Stimulated activated CD8-positive, alpha-beta memory T cell treated with anti-CD3 and anti-CD28 coated beads, Interleukin-4, amount 100 ng/mL, for 24 hours (primary cell): ENCODE measurements at regions not wholly inside any gene's neighbourhood (a gene's known extent, or its start where the extent isn't known, plus 50 kb on each side); places are given as distances from the start of the nearest gene placed in this dataset.
"Not testable (repeated sequence)": the region's sequence is repeated elsewhere in the genome, so short reads cannot be mapped to it uniquely, and the experiment has no call there.

Source experiments
- DNase-seq: peaks from one replicate; pipeline ENCODE4 v3.0.0-alpha.2; 2020; ENCODE audit warnings: low read depth

DNA sequence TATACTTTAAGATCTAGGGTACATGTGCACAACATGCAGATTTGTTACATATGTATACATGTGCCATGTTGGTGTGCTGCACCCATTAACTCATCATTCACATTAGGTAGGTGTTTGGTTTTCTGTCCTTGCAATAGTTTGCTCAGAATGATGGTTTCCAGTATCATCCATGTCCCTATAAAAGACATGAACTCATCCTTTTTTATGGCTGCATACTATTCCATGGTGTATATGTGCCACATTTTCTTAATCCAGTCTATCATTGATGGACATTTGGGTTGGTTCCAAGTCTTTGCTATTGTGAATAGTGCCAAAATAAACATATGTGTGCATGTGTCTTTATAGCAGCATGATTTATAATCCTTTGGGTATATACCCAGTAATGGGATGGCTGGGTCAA is 747.1 kb upstream of the MEF2C start:
- not testable (repeated sequence) for DNase-seq

DNA sequence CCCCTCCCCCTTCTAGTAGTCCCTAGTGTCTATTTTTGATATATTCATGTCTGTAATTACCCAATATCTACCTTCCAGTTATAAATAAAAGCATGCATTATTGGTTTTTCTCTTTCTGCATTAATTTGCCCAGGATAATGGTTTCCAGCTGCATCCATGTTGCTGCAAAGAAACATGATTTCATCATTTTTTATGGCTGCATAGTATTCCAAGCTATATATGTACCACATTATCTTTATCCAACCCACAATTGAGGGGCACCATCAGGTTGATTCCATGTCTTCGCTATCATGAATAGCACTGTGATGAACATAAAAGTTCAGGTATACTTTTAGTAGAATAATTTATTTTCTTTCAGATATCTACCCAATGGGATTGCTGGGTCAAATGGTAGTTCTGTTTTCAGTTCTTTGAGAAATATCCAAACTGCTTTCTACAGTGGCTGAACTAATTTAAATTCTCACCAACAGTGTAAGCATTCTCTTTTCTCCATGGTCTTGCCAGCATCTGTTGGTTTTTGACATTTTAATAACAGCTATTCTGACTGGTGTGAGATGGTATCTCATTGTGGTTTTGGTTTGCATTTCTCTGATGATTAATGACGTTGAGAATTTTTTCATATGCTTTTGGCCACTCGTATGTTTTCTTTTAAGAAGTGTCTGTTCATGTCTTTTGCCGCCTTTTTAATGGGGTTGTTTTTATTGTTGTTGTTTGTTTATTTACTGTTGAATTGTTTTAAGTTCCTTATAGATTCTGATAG is 746.1 kb upstream of the MEF2C start:
- no peak for DNase-seq

DNA sequence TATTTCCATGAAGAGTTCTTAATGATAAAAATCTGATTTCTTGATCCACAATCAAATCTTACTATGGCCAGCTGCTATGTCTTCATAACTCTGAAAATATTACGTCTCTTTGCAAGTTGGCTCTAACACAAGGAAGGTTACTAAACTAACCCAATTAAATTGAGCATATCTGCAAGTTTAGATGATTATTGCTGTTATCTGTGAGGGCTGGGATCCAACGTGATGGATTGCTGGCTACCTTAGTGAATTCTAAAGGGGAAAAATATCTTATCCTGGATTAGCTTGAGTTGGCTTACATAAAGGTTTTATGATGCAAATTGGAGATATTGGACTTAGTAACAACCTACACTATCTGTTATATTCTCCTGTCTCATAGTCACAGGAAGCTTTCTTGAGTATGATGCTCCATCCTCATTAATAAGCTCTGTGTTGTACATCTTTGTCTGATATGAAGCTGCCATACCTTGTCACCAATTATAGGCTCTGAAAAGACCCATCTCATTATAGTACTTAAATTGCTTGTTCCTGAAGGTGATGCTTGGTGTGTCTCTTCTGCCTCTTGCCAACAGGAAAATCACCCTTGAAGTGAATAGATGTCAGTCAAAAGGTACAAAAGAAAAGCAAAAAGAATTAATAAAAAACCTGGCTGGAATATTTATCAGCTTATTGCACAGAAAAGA is 733.0 kb upstream of the MEF2C start:
- no peak for DNase-seq

GRCh38 chr5:89613222-89613956 is 730.4 kb upstream of the MEF2C start:
- DNase-seq: no peak

DNA sequence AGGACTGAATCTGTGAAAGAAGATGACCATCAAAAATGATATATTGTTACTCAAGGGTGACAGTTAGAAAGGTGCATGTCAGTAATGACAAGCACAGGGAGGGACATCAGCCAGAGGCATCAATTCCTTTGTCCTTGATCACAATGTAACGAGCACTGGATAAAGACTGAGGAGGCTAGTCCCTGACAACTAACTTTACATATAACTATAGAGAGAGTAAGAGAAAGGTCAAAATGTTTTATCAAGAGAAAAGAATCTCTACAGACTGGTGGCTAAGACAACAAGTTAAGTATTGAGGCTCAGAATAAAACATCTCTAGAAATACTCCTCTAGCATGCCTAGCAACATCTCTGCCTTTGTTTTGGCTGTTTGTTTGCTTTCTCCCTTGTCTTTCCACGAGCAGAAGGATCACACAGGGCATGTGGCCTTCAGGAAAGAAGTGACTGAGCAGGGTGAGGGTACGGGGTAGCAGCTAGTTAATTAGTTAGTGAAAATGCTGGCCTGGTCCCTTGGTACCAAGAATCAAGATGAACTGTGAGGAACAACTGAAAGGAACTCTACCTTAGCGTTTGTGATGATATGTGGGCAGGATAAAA is 724.1 kb upstream of the MEF2C start:
- no peak for DNase-seq

- no peak for DNase-seq
These were observed 721.4 kb upstream of the MEF2C start for GRCh38 chr5:89604342-89604741.

DNA sequence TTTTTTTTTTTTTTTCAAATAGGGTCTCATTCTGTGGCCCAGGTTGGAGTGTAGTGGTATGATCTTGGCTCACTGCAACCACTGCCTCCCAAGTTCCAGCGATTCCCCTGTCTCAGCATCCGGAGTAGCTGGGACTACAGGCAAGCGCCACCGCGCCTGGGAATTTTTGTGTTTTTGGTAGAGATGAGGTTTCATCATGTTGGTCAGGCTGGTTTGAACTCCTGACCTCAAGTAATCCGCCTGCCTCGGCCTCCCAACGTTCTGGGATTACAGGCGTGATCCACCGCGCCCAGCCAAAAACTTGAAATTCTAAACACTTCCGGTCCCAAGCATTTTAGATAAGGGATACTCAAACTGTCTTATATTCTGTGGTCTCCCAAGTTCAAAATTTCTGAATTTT is 718.9 kb upstream of the MEF2C start:
- no peak for DNase-seq

- no peak for DNase-seq
These were observed 714.9 kb upstream of the MEF2C start for GRCh38 chr5:89597878-89598277.

GRCh38 chr5:89596821-89597220 is 713.8 kb upstream of the MEF2C start:
- no peak for DNase-seq

DNA sequence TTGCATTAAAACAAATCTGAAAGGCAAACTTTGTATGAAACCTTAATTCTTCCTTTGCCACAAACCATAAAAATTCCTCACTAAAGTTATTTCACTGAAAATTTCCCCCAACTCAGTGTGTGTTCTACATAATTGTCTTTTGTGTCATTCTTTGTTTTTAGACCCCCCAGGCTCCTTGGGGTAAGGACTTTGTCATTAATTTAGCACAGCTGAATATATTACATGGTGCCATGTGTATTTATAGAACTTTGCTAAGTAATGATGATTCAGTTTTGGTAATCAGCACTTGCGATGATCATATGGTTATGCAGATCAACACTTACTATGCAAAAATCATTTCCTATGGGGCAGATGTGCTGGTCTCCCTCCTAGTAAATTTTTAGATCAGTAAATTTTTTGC is 712.1 kb upstream of the MEF2C start:
- no peak for DNase-seq

DNA sequence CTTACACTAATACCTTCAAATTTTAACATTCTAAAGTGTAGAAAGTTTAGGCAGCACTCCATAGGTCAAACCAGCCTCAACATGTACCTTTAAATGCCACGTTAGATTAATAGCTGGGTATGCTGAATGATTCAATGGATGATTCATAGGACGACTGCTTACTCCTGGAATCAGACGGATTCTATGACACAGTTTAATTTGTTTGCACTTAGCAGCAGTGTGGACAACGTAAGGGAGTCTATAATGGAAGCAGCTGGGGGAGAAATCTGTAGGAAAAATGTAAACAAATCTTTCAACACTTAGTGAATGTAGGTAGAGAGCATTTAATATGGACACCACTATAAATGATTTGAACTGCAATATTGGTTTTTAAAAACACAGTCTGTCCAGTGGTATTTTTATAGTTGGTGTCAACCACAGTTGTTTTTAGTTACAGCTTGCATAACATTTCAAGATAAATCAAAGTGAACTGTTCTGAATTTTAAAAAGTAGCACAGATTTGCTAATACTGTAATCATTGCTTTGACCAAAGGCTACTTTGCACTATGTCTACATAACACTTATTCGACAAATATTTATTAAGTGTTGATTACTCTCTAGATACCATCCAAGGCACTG is 701.5 kb upstream of the MEF2C start:
- no peak for DNase-seq

DNA sequence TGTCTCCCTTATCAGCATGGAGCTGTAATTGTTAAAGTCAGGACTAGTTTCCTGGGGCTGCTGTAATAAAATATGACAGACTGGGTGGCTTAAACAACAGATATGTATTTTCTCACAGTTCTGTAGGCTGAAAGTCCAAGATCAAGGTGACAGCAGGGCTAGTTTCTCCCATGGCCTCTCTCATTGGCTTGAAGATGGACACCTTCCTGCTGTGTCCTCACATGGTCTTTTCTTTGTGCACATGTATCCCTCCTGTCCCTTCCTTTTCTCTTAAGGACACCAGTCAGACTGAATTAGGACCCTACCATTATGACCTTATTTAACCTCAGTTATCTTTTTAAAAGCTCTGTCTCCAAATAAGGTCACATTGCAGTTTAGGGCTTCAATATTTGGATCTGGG is 700.5 kb upstream of the MEF2C start:
- DNase-seq: no peak

- DNase-seq: no peak
These were observed 699.9 kb upstream of the MEF2C start for GRCh38 chr5:89582768-89583339.

GRCh38 chr5:89580976-89581375 is 698.0 kb upstream of the MEF2C start:
- no peak for DNase-seq

DNA sequence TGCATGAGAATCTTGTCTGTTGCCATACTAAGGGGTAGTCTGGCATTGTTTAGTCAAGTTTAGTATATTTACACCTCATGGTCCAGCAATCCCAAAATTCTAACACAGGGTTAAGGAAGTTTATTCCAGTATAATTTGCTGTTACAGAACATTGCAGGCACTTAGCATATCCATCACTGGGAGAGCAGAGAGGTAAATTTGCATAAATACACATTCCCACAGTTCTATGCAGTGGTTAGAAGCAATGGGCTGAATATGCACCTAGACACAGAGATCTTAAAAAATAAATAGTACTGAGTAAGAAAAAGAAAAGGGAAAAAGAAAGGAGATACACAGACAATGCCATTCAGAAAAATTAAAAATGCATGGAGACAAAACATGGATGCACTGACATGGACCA is 692.3 kb upstream of the MEF2C start:
- no peak for DNase-seq

GRCh38 chr5:89573345-89573744 is 690.4 kb upstream of the MEF2C start:
- no peak for DNase-seq

- DNase-seq: no peak
These were observed 689.7 kb upstream of the MEF2C start for GRCh38 chr5:89572696-89573095.

DNA sequence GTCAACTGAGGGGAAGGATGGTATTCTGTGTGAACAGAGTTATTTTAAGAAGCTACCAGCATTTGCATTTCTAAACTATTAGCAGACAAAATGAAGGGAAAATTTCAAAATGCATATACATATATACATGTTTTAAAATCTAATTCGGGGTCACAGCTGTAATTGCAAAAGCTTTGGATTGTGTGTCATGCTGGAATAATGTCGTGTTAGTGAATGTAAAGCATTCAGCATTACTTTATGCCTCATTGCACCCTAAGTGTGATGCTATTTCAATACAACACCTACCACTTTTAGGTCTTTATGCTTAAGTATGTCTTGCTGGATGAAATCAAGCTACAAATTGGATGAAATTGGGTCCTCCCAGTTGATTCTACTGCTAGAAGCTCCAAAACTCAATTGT is 687.6 kb upstream of the MEF2C start:
- no peak for DNase-seq

- no peak for DNase-seq
These were observed 683.4 kb upstream of the MEF2C start for GRCh38 chr5:89566340-89566739.

DNA sequence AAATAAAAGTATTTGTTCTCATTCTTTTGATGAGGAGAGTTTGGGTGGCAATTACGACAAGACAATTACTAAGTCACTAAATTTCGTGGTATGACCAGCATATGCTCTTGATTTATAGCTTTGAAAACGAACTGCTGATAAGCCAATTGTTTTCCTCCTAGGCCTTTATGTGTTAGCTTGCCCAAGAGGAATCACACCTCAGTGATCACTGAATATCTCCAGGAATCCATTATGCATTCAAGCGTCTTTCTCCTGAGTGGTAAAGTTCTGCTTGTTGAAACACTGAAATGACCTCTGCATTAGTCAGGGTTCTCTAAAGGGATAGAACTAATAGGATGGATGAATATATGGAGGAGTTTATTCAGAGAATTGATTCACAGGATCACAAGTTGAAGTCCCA is 677.7 kb upstream of the MEF2C start:
- no peak for DNase-seq

GRCh38 chr5:89556215-89556913 is 673.4 kb upstream of the MEF2C start:
- DNase-seq: no peak
